HG03520 (cell line): ENCODE measurements at regions not wholly inside any gene's neighbourhood (a gene's known extent, or its start where the extent isn't known, plus 50 kb on each side); places are given as distances from the start of the nearest gene placed in this dataset.

Experiments
- ATAC-seq: cut with Tn5 transposase; IDR thresholded peaks from one replicate; pipeline ENCODE4 v1.9.1; 2021; ENCODE audit warnings: mild to moderate bottlenecking, moderate library complexity; ENCODE audit not compliant: unreplicated experiment

GRCh38 chr18:45222180-45222579, 393.1 kb upstream of the SLC14A2 start:
- no peak for ATAC-seq

- ATAC-seq: no peak
Observed at GRCh38 chr18:45227001-45227742, 388.1 kb upstream of the SLC14A2 start.

- ATAC-seq: no peak
Observed at GRCh38 chr18:45228796-45229388, 386.4 kb upstream of the SLC14A2 start.

- ATAC-seq: no peak
Observed at GRCh38 chr18:45231617-45232016, 383.7 kb upstream of the SLC14A2 start.

GRCh38 chr18:45232061-45232460, 383.2 kb upstream of the SLC14A2 start:
- no peak for ATAC-seq

GRCh38 chr18:45236676-45237075, 378.6 kb upstream of the SLC14A2 start:
- no peak for ATAC-seq

- ATAC-seq: no peak
Observed at GRCh38 chr18:45237343-45238098, 377.8 kb upstream of the SLC14A2 start.

- ATAC-seq: no peak
Observed at GRCh38 chr18:45241271-45241670, 374.0 kb upstream of the SLC14A2 start.

GRCh38 chr18:45241982-45242565, 373.2 kb upstream of the SLC14A2 start:
- no peak for ATAC-seq

- no peak for ATAC-seq
Observed at GRCh38 chr18:45243340-45244110, 371.8 kb upstream of the SLC14A2 start.

- ATAC-seq: no peak
Observed at GRCh38 chr18:45245091-45245511, 370.2 kb upstream of the SLC14A2 start.

- ATAC-seq: no peak
Observed at GRCh38 chr18:45248240-45248903, 366.9 kb upstream of the SLC14A2 start.

- no peak for ATAC-seq
Observed at GRCh38 chr18:45249246-45249661, 366.0 kb upstream of the SLC14A2 start.

- ATAC-seq: no peak
Observed at GRCh38 chr18:45250479-45250878, 364.8 kb upstream of the SLC14A2 start.

GRCh38 chr18:45251236-45251635, 364.0 kb upstream of the SLC14A2 start:
- no peak for ATAC-seq

GRCh38 chr18:45252474-45252873, 362.8 kb upstream of the SLC14A2 start:
- ATAC-seq: no peak

GRCh38 chr18:45253056-45253565, 362.2 kb upstream of the SLC14A2 start:
- no peak for ATAC-seq

- no peak for ATAC-seq
Observed at GRCh38 chr18:45253973-45254708, 361.1 kb upstream of the SLC14A2 start.

- no peak for ATAC-seq
Observed at GRCh38 chr18:45254709-45255082, 360.6 kb upstream of the SLC14A2 start.
